ENCODE measurements at regions not wholly inside any gene's neighbourhood (a gene's known extent, or its start where the extent isn't known, plus 50 kb on each side); places are given as distances from the start of the nearest gene placed in this dataset.
"Not testable (repeated sequence)": the region's sequence is repeated elsewhere in the genome, so short reads cannot be mapped to it uniquely, and the experiment has no call there.

GRCh38 chr4:184331268-184331995 is 113.8 kb upstream of the ENPP6 start:
- no TSS peak for BruUV-seq (replicated peaks)
- FAIRE-seq: no peak
- TF ChIP-seq ZNF384 (IDR thresholded peaks at IDR 0.05; ENCODE audit: low read depth, low read length) (peak; percentile 54; the same call in 1 of the 2 replicates), KDM5B (IDR thresholded peaks at IDR 0.05; ENCODE audit: insufficient replicate concordance, low read depth, low read length) (no peak)
- no peak overlapping the region for H3K9ac ChIP-seq (ENCODE audit: insufficient read depth in 1 of 2, low read depth in 2 of 2, low read length in 2 of 2)
- peak overlapping the region; percentile 64 for H2AFZ ChIP-seq (ENCODE audit: low read depth, low read length)
- H4K20me1 ChIP-seq (replicated peaks; ENCODE audit: control insufficient read depth, insufficient read depth, low read length): no peaks in the 10 kb centered on the region
- in situ Hi-C loops (cut with MboI): no loop called here
- ChIA-PET POLR2A (interaction anchor here (0.6 to 1.3 kb wide), 2 partner anchors 14 to 124 kb away, joined by 3 to 4 read pairs; no protein-coding TSS in a partner anchor), CTCF (ENCODE audit: low intra/inter-chr PET ratio) (no interaction called here)
- H3K27me3 ChIP-seq (ENCODE audit: control insufficient read depth in 2 of 2, insufficient read depth in 2 of 2, low read length in 2 of 2): no peaks in the 10 kb centered on the region
- peaks cover 0 to 4% of the 10 kb centered on the region in 2 experiments; a peak in 1 of 5 replicates for H3K4me1 ChIP-seq (replicated peaks in 1 of 2; ENCODE audit: control insufficient read depth in 2 of 2, insufficient read depth in 2 of 2, low read length in 2 of 2)
- no peak overlapping the region; the same call in 1 of the 2 replicates for H3K4me2 ChIP-seq (ENCODE audit: insufficient read depth, low read length)
- ATAC-seq: peak; percentile 53
- WGBS (ENCODE audit: insufficient coverage, low coverage, missing lambda C conversion rate): 40% methylated on average over 6 of the region's 7 CpGs
- no peaks in the 10 kb centered on the region for H3K36me3 ChIP-seq (ENCODE audit: control insufficient read depth, insufficient read depth, low read length)
- intact Hi-C loops (cut with micrococcal nuclease): no loop called here
- no peaks in the 10 kb centered on the region for H3K9me3 ChIP-seq (replicated peaks; ENCODE audit: control insufficient read depth, insufficient read depth, low read depth, low read length)
- H3K4me3 ChIP-seq: no peak overlapping the region
- no peak for DNase-seq (ENCODE audit: extremely low read depth in 1 of 4, low spot score in 3 of 4)
- no peaks in the 10 kb centered on the region for H3K79me2 ChIP-seq (ENCODE audit: control insufficient read depth, insufficient read depth, low read length)
- H3K27ac ChIP-seq (ENCODE audit: extremely low read depth, low read depth, low read length): no peak overlapping the region
- no peaks in the 10 kb centered on the region for H3K9me1 ChIP-seq (ENCODE audit: control insufficient read depth, insufficient read depth, low read length)

- peak overlapping the region; percentile 64; the same call in 1 of the 2 replicates for H2AFZ ChIP-seq (ENCODE audit: low read depth, low read length)
- CTCF ChIA-PET (ENCODE audit: low intra/inter-chr PET ratio); H3K4me3 ChIP-seq; H3K9me3 ChIP-seq (replicated peaks; ENCODE audit: control insufficient read depth, insufficient read depth, low read depth, low read length); H3K79me2 ChIP-seq (ENCODE audit: control insufficient read depth, insufficient read depth, low read length); H3K4me2 ChIP-seq (ENCODE audit: insufficient read depth, low read length); H4K20me1 ChIP-seq (replicated peaks; ENCODE audit: control insufficient read depth, insufficient read depth, low read length); POLR2A ChIA-PET; H3K27ac ChIP-seq (ENCODE audit: extremely low read depth, low read depth, low read length); H3K9ac ChIP-seq (ENCODE audit: insufficient read depth in 1 of 2, low read depth in 2 of 2, low read length in 2 of 2); H3K27me3 ChIP-seq (ENCODE audit: control insufficient read depth in 2 of 2, insufficient read depth in 2 of 2, low read length in 2 of 2); H3K36me3 ChIP-seq (ENCODE audit: control insufficient read depth, insufficient read depth, low read length); FAIRE-seq; H3K4me1 ChIP-seq (replicated peaks in 1 of 2; ENCODE audit: control insufficient read depth in 2 of 2, insufficient read depth in 2 of 2, low read length in 2 of 2); H3K9me1 ChIP-seq (ENCODE audit: control insufficient read depth, insufficient read depth, low read length); ATAC-seq; intact Hi-C loops (cut with micrococcal nuclease); in situ Hi-C loops (cut with MboI); DNase-seq (ENCODE audit: extremely low read depth in 1 of 4, low spot score in 3 of 4); BruUV-seq (replicated peaks): not testable (repeated sequence)
- WGBS (ENCODE audit: insufficient coverage, low coverage, missing lambda C conversion rate): 75% methylated on average over 5 of the region's 5 CpGs
- 0 out of 2 replicates have a peak, but pooled peaks have one; percentile 33 for TF ChIP-seq BCOR (IDR thresholded peaks at IDR 0.05)
These were observed 112.9 kb upstream of the ENPP6 start for GRCh38 chr4:184330517-184331094.

Data from K562 (cell line).